ENCODE measurements at regions not wholly inside any gene's neighbourhood (a gene's known extent, or its start where the extent isn't known, plus 50 kb on each side); places are given as distances from the start of the nearest gene placed in this dataset.

DNA sequence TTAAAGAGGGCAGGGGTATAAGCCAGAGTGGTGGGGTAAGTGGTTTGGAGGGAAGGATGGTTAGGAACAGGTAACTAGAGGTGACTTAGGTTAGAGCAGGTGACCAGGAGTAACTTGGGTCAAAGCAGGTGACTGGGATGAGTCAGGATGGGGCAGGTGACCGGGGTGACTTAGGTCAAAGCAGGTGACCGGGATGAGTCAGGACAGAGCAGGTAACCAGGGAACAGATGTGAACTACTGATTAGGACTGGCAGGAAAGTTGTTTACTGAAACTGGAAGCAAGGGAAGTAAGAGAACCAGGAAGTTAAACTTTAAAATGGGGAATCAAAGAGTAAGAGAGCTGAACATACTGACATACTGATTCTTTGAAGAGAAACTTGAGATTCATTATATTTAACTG lies 57.4 kb downstream of the FSCB start:
- TF ChIP-seq, protein P1, sequence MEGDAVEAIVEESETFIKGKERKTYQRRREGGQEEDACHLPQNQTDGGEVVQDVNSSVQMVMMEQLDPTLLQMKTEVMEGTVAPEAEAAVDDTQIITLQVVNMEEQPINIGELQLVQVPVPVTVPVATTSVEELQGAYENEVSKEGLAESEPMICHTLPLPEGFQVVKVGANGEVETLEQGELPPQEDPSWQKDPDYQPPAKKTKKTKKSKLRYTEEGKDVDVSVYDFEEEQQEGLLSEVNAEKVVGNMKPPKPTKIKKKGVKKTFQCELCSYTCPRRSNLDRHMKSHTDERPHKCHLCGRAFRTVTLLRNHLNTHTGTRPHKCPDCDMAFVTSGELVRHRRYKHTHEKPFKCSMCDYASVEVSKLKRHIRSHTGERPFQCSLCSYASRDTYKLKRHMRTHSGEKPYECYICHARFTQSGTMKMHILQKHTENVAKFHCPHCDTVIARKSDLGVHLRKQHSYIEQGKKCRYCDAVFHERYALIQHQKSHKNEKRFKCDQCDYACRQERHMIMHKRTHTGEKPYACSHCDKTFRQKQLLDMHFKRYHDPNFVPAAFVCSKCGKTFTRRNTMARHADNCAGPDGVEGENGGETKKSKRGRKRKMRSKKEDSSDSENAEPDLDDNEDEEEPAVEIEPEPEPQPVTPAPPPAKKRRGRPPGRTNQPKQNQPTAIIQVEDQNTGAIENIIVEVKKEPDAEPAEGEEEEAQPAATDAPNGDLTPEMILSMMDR (conservative IDR thresholded peaks at IDR 0.05): no peak
- TF ChIP-seq ZFX (IDR thresholded peaks at IDR 0.05): no peak
